Trophoblast cell (in vitro differentiated cells and primary cell): ENCODE measurements at regions not wholly inside any gene's neighbourhood (a gene's known extent, or its start where the extent isn't known, plus 50 kb on each side); places are given as distances from the start of the nearest gene placed in this dataset.

ENCODE experiments used
- DNase-seq, 2 donors: peaks; one replicate each; pipeline ENCODE4 v3.0.0-alpha.2; 2016
- H2AFZ ChIP-seq: 2 replicates; pipeline ENCODE4 v1.6.1; 2013; ENCODE audit warnings: low read length, moderate library complexity, mild to moderate bottlenecking; ENCODE audit not compliant: insufficient read depth, poor library complexity
- H2AK5ac ChIP-seq: 2 replicates; pipeline ENCODE4 v1.6.1; 2013; ENCODE audit warnings: mild to moderate bottlenecking, low read length
- H2BK120ac ChIP-seq: 2 replicates; pipeline ENCODE4 v1.6.1; 2013; ENCODE audit warnings: low read length, mild to moderate bottlenecking, moderate library complexity; ENCODE audit not compliant: insufficient read depth, poor library complexity
- H2BK12ac ChIP-seq: 2 replicates; pipeline ENCODE4 v1.6.1; 2013; ENCODE audit warnings: mild to moderate bottlenecking, low read length, moderate library complexity
- H2BK5ac ChIP-seq: 2 replicates; pipeline ENCODE4 v1.6.1; 2013; ENCODE audit warnings: low read length, low read depth, moderate library complexity, mild to moderate bottlenecking; ENCODE audit not compliant: poor library complexity
- H3K14ac ChIP-seq: 2 replicates; pipeline ENCODE4 v1.6.1; 2013; ENCODE audit warnings: mild to moderate bottlenecking, low read length
- H3K18ac ChIP-seq: 2 replicates; pipeline ENCODE4 v1.6.1; 2013; ENCODE audit warnings: mild to moderate bottlenecking, low read length
- H3K23ac ChIP-seq: 2 replicates; pipeline ENCODE4 v1.6.1; 2013; ENCODE audit warnings: low read length
- H3K27ac ChIP-seq: 2 replicates; pipeline ENCODE4 v1.5.1; 2013; ENCODE audit warnings: low read depth, mild to moderate bottlenecking, inconsistent platforms, low read length, moderate library complexity
- H3K27me3 ChIP-seq: 2 replicates; pipeline ENCODE4 v1.6.1; 2013; ENCODE audit warnings: inconsistent platforms, mild to moderate bottlenecking, low read length, moderate library complexity; ENCODE audit not compliant: insufficient read depth
- H3K36me3 ChIP-seq, 2 experiments: 1 replicate in 1 of 2; 2 replicates in 1 of 2; pipeline ENCODE4 v1.6.1; 2013; ENCODE audit warnings: low read length in 2 of 2, mild to moderate bottlenecking in 2 of 2, moderate library complexity in 1 of 2; ENCODE audit not compliant: insufficient read depth in 2 of 2, control insufficient read depth in 1 of 2
- H3K4ac ChIP-seq: 2 replicates; pipeline ENCODE4 v1.6.1; 2013; ENCODE audit warnings: low read depth, mild to moderate bottlenecking, low read length, moderate library complexity
- H3K4me1 ChIP-seq, 2 experiments: 1 replicate in 1 of 2; 2 replicates in 1 of 2; pipeline ENCODE4 v1.6.1; 2013; ENCODE audit warnings: low read length in 2 of 2, mild to moderate bottlenecking in 2 of 2, moderate library complexity in 1 of 2; ENCODE audit not compliant: insufficient read depth in 2 of 2, control insufficient read depth in 1 of 2
- H3K4me2 ChIP-seq: 2 replicates; pipeline ENCODE4 v1.6.1; 2013; ENCODE audit warnings: inconsistent platforms, mild to moderate bottlenecking, low read length, moderate library complexity
- H3K4me3 ChIP-seq: 2 replicates; pipeline ENCODE4 v1.5.1; 2013; ENCODE audit warnings: mild to moderate bottlenecking, low read depth, low read length, inconsistent platforms
- H3K79me1 ChIP-seq: one replicate; pipeline ENCODE4 v1.6.1; 2013; ENCODE audit warnings: low read length
- H3K79me2 ChIP-seq: 2 replicates; pipeline ENCODE4 v1.6.1; 2013; ENCODE audit warnings: low read length, mild to moderate bottlenecking; ENCODE audit not compliant: control insufficient read depth, insufficient read depth, poor library complexity
- H3K9ac ChIP-seq: 2 replicates; pipeline ENCODE4 v1.6.1; 2013; ENCODE audit warnings: mild to moderate bottlenecking, low read length
- H3K9me3 ChIP-seq: 2 replicates; pipeline ENCODE4 v1.6.1; 2013; ENCODE audit warnings: low read depth, mild to moderate bottlenecking, control low read depth, inconsistent platforms, low read length; ENCODE audit not compliant: insufficient read depth
- H4K12ac ChIP-seq: 2 replicates; pipeline ENCODE4 v1.6.1; 2013; ENCODE audit warnings: low read depth, mild to moderate bottlenecking, low read length, moderate library complexity
- H4K8ac ChIP-seq: 2 replicates; pipeline ENCODE4 v1.6.1; 2013; ENCODE audit warnings: low read depth, mild to moderate bottlenecking, low read length, moderate library complexity
- H4K91ac ChIP-seq: one replicate; pipeline ENCODE4 v1.6.1; 2013; ENCODE audit warnings: low read depth, mild to moderate bottlenecking, low read length, moderate library complexity
- WGBS: extraction: QIAGEN DNeasy Blood & Tissue Kit; methylation state at CpG from one replicate; pipeline ENCODE4 v1.1.7; 2013; ENCODE audit warnings: missing lambda C conversion rate; ENCODE audit not compliant: insufficient read length, insufficient coverage; ENCODE audit errors: extremely low coverage; 5-methylcytosine and 5-hydroxymethylcytosine counted together

DNA sequence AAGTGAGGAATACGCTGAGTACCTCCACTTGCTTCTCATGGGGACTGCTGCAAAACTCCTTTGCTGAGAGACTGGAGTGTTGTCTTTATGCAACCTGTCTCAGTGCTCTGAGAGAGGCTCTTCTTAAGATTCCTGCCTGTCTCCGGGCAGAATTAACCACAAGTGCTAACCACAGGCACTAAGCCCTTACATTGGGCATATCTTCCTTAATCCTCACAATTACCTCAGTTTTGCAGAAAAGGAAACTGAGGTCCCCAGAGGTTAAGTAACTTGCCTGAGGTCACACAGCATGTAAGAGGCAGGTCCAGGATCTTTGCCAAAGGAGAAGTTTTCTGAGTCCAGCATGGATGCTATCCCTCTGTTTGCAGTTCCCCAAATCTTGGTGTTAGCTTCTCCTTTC is 86.0 kb downstream of the GP2 start:
- no peak overlapping the region for H3K14ac ChIP-seq
- H3K4me2 ChIP-seq: no peak overlapping the region
- H3K79me1 ChIP-seq: no peaks in the 10 kb centered on the region
- H3K9ac ChIP-seq: no peak overlapping the region
- H2BK12ac ChIP-seq: no peak overlapping the region
- no peak overlapping the region for H2BK120ac ChIP-seq
- no peak overlapping the region for H2BK5ac ChIP-seq
- H2AK5ac ChIP-seq: no peak overlapping the region
- H4K8ac ChIP-seq: no peak overlapping the region
- no peak overlapping the region for H3K4me3 ChIP-seq
- H3K36me3 ChIP-seq: no peaks in the 10 kb centered on the region
- no peak overlapping the region for H3K18ac ChIP-seq
- no peaks in the 10 kb centered on the region for H3K79me2 ChIP-seq
- no peak overlapping the region for H3K27ac ChIP-seq
- no peak overlapping the region for H4K12ac ChIP-seq
- H3K4ac ChIP-seq: no peak overlapping the region
- H3K4me1 ChIP-seq: no peaks in the 10 kb centered on the region
- no peak overlapping the region for H2AFZ ChIP-seq
- DNase-seq: no peak
- no peak overlapping the region for H4K91ac ChIP-seq
- H3K23ac ChIP-seq: no peak overlapping the region
- H3K27me3 ChIP-seq: no peaks in the 10 kb centered on the region
- WGBS: no CpG with 5 or more reads among the region's 2 CpGs
- H3K9me3 ChIP-seq: peaks cover 2% of the 10 kb centered on the region

DNA sequence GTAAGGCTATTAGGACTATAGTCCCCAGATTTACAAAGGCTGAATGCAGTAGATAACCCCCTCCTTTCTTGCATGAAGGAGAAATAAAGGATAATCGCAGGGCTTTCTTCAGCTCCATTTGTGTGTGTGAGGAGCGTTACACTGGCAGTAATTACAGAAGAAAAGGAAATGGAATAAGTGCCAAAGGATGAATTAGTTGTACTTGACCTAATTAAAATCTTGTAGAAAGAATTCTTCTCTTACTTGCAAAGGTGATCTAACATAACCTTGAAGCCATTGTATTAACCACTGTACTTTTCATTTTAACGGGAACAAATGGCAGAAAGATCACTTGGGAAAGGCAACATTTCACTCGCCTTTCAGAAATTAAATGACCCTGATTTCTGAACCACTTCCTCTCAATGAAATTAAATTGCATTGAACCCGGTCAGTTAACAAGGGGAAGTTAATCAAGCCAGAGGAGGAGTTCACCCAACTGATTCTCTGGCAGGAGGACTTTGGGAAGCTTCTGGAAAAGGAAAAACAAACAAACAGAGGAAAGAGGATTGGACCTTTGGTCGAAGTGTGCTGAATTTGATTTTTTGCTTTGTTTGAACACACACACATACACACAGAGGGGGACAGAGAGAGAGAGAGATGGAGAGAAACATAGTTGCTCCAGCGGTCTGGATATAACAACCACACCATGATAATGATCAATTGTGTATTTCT is 90.6 kb downstream of the GP2 start:
- Histone ChIP-seq H3K79me1 (no peaks in the 10 kb centered on the region), H4K8ac (no peak overlapping the region), H3K14ac (no peak overlapping the region), H2AK5ac (no peak overlapping the region), H3K36me3 (no peaks in the 10 kb centered on the region), H2BK12ac (no peak overlapping the region), H2AFZ (no peak overlapping the region), H3K4me2 (no peak overlapping the region), H3K9ac (no peak overlapping the region), H3K27me3 (no peaks in the 10 kb centered on the region), H2BK120ac (no peak overlapping the region), H3K9me3 (peaks cover 2% of the 10 kb centered on the region), H3K18ac (no peak overlapping the region), H3K27ac (no peak overlapping the region), H3K79me2 (no peaks in the 10 kb centered on the region), H4K91ac (no peak overlapping the region), H3K4me3 (no peak overlapping the region), H3K4ac (no peak overlapping the region), H4K12ac (no peak overlapping the region), H3K23ac (no peak overlapping the region), H3K4me1 (no peaks in the 10 kb centered on the region), H2BK5ac (no peak overlapping the region)
- no CpG with 5 or more reads among the region's 7 CpGs for WGBS
- DNase-seq: no peak

DNA sequence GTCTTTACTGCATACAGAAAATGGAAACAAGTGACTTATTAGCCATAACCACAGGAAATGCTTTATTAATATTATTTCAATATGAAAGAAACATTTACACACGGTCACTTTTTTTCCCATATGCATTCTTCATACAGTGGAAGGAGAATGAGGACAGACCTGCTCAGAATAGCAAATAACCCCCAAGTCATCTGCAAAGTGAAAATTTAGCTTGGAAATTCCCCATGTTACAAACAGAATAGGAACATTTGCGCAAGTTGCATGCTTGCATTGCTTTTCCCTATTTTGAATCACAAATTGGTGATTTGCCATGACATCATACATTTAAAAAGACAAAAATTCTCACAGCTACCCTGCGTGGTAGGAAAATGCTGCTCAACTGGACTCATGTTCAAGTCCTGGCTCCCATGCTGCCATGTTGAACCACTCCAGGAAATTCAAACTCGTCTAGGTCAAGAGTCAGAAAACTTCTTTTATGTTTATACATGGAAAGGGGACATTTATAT is 102.0 kb downstream of the GP2 start:
- H3K4me1 ChIP-seq: no peaks in the 10 kb centered on the region
- H3K4ac ChIP-seq: no peak overlapping the region
- H2BK5ac ChIP-seq: no peak overlapping the region
- no peak overlapping the region for H4K91ac ChIP-seq
- no peaks in the 10 kb centered on the region for H3K79me2 ChIP-seq
- no peaks in the 10 kb centered on the region for H3K9me3 ChIP-seq
- no peak overlapping the region for H2BK12ac ChIP-seq
- H3K14ac ChIP-seq: no peak overlapping the region
- no peak overlapping the region for H4K8ac ChIP-seq
- H2BK120ac ChIP-seq: no peak overlapping the region
- H3K4me2 ChIP-seq: no peak overlapping the region
- H4K12ac ChIP-seq: no peak overlapping the region
- H3K9ac ChIP-seq: no peak overlapping the region
- no peak overlapping the region for H2AK5ac ChIP-seq
- H3K79me1 ChIP-seq: no peaks in the 10 kb centered on the region
- no peak overlapping the region for H3K4me3 ChIP-seq
- DNase-seq: no peak
- H3K27ac ChIP-seq: no peak overlapping the region
- H3K36me3 ChIP-seq: no peaks in the 10 kb centered on the region
- H3K23ac ChIP-seq: no peak overlapping the region
- H3K18ac ChIP-seq: no peak overlapping the region
- no peak overlapping the region for H2AFZ ChIP-seq
- H3K27me3 ChIP-seq: no peaks in the 10 kb centered on the region
- no CpG with 5 or more reads among the region's 4 CpGs for WGBS

DNA sequence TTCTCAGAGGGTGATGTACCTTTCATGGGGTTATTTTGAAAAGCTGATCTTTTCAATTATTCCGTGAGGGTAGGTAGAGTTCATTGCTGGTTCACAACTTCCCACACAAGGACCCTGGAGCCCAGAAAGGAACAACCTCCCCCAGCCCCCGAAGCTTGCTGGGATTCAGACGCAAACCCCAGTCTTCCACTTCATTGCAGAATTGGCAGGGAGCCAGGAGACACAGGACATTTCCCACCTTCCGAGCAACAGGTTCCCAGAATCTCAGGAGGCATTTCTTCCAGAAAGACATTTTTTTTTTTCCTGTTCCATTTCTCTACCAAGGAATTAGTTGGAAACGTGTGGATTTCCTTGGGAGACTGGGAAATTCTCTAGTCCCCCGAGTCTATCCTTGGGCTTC is 106.1 kb downstream of the GP2 start:
- Histone ChIP-seq H3K18ac (no peak overlapping the region), H3K79me2 (no peaks in the 10 kb centered on the region), H4K91ac (no peak overlapping the region), H3K14ac (no peak overlapping the region), H2AK5ac (no peak overlapping the region), H2BK5ac (no peak overlapping the region), H3K4me2 (no peak overlapping the region), H3K27me3 (no peaks in the 10 kb centered on the region), H3K36me3 (no peaks in the 10 kb centered on the region), H3K27ac (no peak overlapping the region), H3K23ac (no peak overlapping the region), H2BK12ac (no peak overlapping the region), H3K4me3 (no peak overlapping the region), H2BK120ac (no peak overlapping the region), H4K8ac (no peak overlapping the region), H3K9me3 (no peaks in the 10 kb centered on the region), H3K79me1 (no peaks in the 10 kb centered on the region), H3K4ac (no peak overlapping the region), H4K12ac (no peak overlapping the region), H2AFZ (no peak overlapping the region), H3K4me1 (no peaks in the 10 kb centered on the region), H3K9ac (no peak overlapping the region)
- no CpG with 5 or more reads among the region's 6 CpGs for WGBS
- no peak for DNase-seq
